HG03139 (cell line): ENCODE measurements at regions not wholly inside any gene's neighbourhood (a gene's known extent, or its start where the extent isn't known, plus 50 kb on each side); places are given as distances from the start of the nearest gene placed in this dataset.
"Not testable (repeated sequence)": the region's sequence is repeated elsewhere in the genome, so short reads cannot be mapped to it uniquely, and the experiment has no call there.

Source experiments
- ATAC-seq: cut with Tn5 transposase; IDR thresholded peaks from one replicate; pipeline ENCODE4 v1.9.1; 2021; ENCODE audit not compliant: unreplicated experiment

DNA sequence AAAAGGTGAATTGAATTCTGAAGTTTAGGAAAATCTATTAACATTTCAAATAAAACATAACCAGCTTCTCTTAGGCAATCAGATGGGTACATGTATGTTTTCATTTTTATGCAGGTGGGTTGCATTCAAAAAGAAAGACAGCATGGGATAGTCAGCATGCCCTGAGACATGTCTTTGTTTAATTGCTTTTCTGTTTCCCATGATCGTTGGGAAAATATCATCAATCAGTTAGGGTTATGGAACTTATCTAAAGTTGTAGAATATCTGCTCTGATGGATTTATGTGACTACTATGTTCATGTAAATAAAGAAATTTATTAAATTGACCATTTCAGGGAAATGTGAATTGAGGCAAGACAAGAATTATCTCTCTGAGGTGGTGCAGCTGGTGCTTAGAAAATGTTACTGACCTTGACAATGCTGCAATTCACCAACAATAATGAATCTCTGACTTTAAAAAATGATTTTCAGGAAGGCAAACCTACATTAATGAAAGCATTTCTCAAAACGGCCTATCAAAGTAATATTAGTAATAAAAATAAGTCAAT is 112.7 kb downstream of the RFPL4B start:
- no peak for ATAC-seq

- ATAC-seq: no peak
Observed at GRCh38 chr6:112464901-112465665, 118.0 kb downstream of the RFPL4B start.

GRCh38 chr6:112466373-112467151 is 119.4 kb downstream of the RFPL4B start:
- no peak for ATAC-seq

GRCh38 chr6:112468359-112468758 is 121.2 kb downstream of the RFPL4B start:
- no peak for ATAC-seq

- no peak for ATAC-seq
Observed at GRCh38 chr6:112469306-112469705, 122.2 kb downstream of the RFPL4B start.

DNA sequence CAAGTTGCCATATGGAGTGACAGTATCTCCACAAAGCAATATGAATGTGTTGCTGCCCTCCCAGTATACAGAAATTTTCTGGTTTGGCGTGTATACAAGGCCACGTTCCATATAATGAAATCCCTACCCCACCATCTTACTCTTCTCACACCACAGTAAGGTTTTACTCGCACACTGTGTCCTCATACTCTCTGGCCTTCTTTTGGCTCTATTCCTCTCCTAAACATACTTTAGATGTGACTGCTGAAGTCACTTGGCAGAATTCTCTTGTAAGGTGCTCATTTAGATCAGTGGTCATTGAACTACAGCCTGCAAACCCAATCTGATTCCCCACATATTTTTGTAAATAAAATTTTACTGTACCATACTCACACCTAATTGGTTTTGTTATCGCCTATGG is 123.2 kb downstream of the RFPL4B start:
- no peak for ATAC-seq

GRCh38 chr6:112470950-112471349 is 123.8 kb downstream of the RFPL4B start:
- ATAC-seq: no peak

DNA sequence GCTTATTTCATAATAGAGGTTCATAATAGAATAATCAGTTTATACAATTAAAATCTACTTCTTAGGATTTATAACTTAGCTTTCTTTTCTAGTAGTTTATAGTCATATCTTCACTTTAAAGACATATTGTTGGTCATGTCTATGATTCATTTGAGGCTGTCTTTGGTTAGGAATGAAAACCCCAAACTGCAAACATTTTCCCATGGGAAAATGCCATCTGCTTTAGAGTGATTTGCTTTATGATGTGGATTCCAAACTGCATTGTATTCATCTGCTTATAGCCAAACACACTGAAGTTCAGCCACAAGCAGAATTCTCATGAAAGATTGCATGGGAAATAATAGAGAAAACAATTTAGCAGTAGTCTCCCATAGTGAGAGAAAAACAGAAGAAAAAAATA is 128.0 kb downstream of the RFPL4B start:
- ATAC-seq: no peak

DNA sequence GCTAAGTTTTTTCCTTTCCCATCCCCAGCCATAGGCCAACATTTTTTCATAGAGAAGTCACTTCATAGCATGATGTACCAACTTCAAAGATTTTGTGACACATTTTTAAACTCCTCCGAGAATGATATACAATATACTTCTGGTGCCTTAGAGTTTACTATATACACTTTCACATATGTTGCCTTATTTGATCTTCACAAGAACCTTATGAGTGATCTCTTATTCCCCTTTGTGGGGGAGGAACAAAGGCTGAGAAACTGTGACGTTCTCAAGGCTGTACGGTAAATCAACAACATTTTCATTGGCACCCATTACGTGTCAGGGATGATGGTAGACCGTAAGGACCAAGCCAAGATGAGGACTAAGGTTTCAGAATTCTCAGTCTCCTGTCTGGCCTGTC is 130.0 kb downstream of the RFPL4B start:
- ATAC-seq: no peak

GRCh38 chr6:112478036-112478435 is 130.9 kb downstream of the RFPL4B start:
- ATAC-seq: no peak

- ATAC-seq: not testable (repeated sequence)
Observed at GRCh38 chr6:112479975-112480374, 132.8 kb downstream of the RFPL4B start.

DNA sequence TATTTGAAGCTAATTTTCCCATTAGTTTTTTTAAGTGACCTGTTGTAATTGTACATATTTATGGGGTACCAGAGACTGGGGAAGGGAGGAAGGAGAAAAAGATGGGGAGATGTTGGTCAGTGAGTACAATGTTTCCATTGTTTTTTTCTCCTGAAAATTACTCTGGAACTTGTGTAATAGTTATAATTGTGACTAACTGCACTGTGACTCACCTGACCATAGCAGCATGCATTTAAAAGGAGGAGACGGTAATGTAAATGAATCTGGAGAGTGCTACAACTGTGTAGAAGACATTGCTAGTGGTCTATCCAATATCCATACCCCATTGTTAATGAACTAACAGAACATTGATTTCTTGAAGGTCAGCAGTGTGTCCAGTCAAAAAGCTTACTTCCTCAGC is 133.4 kb downstream of the RFPL4B start:
- ATAC-seq: no peak

DNA sequence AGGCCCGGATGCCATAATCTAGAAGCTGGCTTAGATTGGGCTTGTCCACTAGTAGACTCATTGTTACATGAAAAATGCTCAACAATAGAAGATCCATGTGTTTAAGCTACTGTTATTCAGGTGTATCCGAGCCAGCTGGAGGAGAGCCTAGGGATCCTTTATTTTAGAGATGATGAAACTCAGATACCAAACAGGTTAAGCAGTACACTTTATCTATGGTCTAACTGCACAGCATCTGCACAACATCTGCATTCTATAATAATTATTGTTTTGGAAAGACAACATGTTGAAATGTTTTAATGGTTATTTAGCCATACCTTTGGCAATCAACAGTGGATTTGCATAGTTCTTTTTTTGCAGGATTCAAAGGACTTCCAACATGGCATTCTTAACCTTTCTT is 134.1 kb downstream of the RFPL4B start:
- ATAC-seq: no peak

- ATAC-seq: no peak
Observed at GRCh38 chr6:112482373-112482772, 135.2 kb downstream of the RFPL4B start.

DNA sequence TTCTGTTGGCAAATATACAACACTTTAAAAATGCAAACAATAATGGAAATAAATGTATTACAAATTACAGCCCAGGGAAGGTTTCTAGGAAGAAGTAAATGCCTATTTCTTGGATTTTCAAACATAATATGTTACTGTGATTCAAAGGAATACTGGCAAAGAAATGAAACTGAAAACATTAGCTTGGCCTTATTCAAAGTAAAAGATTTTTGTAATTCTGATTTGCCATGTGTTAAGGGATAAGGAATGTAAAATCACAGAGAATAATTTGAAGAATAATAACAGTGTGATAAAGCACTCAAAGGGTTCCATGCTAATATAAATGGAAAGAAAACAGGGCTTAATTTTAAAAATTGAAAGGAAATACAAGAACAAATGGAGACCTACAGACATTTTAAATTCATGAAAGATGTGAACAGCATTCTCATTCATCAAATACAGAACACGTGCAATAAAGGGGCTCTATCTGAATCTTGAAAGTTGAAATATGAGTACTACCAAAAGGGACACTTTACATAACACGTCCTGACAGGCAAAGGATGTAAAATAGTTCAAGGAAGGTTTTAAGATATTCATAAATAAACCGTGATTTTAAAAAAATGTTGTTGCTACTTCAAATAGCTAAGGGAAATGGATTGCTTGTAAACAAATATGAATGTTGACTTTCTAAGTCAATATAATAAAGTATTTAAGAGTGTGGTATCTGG is 138.1 kb downstream of the RFPL4B start:
- no peak for ATAC-seq

- no peak for ATAC-seq
Observed at GRCh38 chr6:112485827-112486212, 138.7 kb downstream of the RFPL4B start.

- no peak for ATAC-seq
Observed at GRCh38 chr6:112486454-112486853, 139.3 kb downstream of the RFPL4B start.

GRCh38 chr6:112488238-112488637 is 141.1 kb downstream of the RFPL4B start:
- ATAC-seq: no peak

DNA sequence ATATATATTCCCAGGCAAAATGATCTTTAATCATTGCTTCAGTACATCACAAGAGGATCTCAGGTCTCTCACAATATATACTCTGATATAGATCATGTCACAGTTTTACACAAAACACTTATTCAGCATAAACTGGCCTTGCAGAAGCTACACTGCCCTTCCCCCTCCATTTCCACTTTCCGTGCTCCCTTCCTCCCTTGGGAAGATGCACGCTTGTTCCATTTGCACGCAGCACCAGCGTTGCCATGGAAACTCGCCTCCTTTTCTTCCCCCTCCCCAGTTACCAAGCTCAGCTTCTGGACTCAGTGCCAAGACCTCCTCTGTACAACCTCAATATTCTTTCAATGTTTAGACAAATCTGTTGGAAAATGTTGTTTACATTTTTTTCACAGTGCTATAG is 154.6 kb downstream of the RFPL4B start:
- ATAC-seq: no peak

GRCh38 chr6:112502351-112503090 is 155.4 kb downstream of the RFPL4B start:
- no peak for ATAC-seq

DNA sequence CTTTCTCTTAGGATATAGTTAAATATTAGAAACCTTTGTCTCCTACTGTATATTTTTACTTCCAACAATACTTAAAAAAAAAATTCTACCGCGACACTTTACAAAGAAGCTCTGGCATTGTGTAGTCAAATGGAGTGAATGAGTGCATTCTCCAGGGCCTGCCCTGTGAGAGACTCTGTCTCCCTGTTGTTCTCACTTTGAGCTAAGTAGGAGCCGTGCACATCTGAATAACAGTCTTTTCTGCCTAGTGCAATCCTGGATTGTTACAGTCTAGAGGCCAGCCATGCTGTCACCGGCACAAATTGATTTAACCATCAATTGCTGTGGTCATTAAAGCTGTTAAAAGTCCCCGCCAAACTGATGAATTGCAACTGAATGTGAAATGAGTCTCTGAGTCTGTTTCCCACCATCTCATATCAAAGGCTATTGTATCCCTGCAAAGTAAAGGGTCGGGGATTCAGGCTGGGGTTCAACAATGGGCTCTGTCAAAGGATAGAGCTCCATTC is 156.0 kb downstream of the RFPL4B start:
- no peak for ATAC-seq
